Stimulated activated CD8-positive, alpha-beta memory T cell treated with anti-CD3 and anti-CD28 coated beads, Interleukin-4, amount 100 ng/mL, for 1 hour (primary cell): ENCODE measurements at regions not wholly inside any gene's neighbourhood (a gene's known extent, or its start where the extent isn't known, plus 50 kb on each side); places are given as distances from the start of the nearest gene placed in this dataset.

Experiments
- DNase-seq, 2 donors: peaks; one replicate each; pipeline ENCODE4 v3.0.0-alpha.2; 2020; ENCODE audit warnings: low read depth in 2 of 2, low spot score in 1 of 2

DNA sequence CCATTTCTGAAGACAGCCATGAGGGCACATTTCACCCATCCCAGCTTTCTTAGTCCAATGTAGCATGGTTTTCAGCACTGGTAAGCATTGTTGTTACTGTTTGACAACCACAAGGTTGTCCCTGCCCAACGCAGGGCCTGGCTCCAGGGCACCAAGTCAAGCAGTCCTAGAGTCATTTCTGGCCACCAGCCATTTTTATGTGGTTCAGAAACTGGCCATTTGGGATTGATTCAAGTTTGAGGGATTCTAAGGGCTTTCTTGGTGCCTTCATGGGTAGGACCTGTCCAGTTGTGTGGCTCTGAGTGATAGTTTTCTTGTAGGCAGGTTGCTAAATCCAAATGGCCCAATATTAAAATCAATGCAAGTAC, 535.4 kb upstream of the USP24 start:
- no peak for DNase-seq

DNA sequence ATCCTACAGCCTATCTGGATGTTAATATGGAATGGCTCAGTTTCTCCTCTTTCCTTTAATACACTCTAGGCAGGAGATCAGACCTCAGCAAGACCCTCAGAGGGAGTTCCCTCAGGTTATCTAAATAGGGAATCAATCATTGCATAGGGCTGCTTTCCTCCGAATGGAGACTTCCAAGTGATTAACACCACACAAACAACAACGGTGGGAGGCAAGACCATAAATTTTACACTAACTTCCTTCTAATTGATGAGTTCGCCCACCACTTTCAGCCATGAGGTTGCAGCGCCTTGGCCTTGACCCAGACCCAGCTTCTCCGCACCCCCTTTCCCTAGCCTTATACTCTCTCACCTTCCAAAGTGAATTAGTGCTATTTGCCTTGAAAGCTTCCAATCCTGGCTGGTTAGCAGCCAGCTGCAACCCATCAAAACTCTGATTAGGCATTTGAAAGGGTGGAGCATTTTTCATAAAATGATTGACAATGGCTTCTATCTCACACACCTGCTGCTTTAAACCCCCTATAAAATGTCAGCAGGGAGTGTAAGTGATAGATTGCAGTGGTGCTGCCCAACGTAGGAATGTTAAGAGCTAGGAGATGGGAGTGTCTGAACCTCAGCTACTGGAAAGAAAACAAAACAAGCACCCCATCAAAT, 534.9 kb upstream of the USP24 start:
- no peak for DNase-seq

DNA sequence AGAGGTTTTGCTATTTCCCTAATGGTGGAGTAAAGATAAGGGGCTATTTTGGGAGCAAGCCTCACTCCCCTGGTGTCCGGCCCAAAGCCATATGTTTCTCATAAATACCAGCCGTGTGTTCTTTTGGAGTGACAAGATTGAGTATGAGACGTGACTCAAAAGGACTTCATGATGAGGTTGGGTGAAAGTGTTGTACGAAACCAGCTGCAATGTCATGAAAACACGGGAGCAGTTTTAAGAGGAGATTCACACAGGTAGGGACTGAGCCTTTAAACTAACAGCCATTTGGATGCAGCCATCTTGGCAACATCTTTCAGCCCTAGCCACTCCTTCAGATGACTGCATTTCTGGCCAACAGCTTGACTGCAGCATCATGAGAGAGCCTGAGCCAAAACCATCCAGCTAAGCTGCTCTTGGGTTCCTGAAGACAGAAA, 532.3 kb upstream of the USP24 start:
- no peak for DNase-seq

DNA sequence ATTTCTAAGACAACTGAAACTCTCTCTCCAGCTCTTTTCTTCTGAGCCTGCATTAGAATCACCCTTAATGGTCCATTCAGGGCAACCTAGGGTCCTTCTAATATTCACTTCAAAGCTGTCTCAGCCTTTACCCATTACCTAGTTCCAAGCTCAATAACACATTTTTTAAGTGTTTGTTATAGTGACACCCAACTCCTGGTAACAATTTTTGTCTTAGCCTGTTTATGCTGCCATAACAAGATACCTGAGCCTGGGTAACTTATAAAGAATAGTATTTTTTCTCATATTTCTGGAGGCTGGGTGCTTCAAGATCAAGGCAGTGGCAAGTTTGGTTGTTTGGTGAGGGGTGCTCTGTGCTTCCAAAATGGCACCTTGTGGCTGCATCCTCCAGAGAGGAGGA, 531.5 kb upstream of the USP24 start:
- no peak for DNase-seq

DNA sequence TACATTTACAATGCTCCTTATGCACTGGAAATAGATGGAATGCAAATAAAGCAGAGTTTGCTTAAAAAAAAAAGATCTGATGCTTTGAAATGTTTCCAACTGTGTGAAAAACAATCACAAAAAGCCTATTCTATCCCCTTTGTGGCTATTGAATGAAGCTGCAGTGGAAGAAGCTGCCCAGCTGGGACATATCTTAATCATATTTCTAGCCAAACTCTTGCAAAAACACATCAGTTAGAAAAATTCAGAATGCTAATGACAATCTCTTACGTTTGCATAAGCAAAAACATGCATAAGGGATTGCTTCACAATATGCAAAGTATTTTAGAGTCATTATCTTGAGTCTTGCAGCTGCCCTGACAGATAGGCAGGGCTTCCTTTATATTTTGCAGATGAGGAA, 526.4 kb upstream of the USP24 start:
- no peak for DNase-seq

DNA sequence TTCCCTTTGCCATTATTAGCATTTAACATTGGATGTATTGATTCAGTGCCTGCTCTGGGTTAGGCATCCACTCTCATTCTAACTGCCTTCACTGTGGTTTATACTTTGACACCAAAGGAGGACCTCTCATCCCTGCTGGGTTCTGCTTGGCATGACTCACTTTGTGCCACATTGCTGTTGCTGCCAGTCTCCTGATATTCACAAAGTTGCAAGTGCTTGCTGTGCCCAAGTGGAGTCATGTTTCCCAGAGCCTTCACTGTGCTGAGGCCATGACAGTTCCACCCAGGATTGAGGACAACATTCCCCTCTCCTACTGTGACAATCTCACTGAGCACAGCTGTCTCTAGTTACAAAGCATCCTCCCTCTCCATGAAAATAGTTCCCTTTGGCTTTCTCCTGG, 519.9 kb upstream of the USP24 start:
- no peak for DNase-seq

DNA sequence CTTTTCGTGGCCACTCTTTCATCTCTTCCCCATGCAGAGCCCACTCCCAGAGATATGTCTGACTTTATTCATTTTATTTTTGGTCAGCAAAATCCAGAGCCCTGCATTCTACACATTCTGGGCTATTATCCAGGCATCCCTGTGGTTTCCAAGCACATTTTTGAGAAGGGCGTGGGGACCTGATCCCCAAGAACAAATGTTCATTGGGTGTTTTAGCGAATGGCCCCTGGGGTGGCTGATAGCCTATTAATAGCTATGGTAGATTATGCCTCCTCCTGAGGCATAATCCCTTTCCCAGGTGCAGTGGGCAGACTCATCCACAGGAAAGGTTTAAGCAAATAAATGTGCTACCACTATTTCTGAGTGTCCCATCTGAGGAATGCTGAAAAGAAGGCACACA, 511.8 kb upstream of the USP24 start:
- DNase-seq, result no peak

DNA sequence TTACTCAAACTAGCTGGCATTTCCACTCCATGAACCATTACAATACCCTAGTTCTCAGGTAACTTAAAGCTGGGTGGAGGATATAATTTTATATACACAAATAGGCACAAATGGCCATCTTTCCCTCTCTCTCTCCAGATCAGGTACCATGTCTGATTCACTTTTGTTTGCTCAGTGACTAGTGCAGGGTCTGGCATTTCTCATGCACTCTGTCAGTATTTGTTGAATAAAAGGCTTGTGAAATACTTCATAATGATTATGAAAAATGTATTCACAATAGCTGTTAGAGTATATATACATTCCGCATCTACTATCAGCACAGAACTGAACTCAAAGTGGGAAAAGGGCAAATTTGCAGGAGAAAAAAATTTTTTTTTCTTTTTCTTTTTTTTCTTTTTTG, 510.2 kb upstream of the USP24 start:
- no peak for DNase-seq

DNA sequence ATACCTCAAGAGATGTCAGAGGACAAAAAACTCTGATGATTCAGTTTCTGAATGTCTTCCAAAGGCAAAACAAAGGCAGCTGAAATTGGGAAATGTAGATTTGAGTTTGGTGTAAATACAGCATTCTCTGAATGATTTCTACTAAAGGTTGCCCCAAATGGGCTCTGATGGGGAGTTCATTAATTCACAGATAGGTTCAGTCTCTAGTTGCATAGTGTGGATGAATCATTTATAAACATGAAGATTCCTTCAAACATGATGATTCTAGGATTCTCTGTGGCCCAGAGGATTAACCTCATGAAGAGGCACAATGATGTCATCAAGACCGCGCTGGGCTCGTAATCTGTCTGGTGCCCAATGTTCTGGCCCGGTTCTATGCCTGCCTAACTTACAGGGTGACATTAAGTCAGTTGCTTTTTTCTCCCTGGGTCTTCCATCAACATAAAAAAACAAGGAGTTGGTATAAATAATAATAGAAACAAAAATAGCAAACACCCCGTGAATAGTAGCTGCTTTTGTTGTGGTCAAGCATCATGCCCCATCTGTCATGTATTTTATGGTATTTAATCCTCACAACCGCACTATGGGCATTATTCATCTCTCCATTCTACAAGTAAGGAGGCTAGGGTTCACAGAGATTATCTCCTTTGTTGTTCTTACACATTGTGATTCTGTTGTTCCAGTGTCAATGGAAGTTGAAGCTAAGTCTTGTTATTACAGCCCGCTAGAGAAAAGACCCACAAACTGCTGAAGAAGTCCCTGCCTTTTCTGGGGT, 509.6 kb upstream of the USP24 start:
- DNase-seq, result no peak

DNA sequence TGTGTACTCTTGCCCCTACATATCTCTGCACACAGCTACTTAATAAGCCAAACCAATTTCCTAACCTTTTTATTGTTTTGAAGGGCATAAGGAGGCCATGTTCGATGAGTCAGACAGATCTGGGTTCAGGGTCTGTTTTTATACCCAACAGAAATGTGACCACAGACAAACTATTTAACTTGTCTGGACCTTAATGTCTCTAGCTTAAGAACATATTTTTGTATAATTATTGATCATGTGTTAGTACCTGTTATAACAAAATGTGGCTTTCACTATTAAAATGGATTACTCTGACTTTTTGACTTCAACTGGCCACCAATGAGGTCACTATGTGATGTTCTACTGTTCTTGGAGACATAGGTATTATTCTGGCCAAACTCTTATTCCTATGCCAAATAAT, 507.8 kb upstream of the USP24 start:
- DNase-seq, result no peak

DNA sequence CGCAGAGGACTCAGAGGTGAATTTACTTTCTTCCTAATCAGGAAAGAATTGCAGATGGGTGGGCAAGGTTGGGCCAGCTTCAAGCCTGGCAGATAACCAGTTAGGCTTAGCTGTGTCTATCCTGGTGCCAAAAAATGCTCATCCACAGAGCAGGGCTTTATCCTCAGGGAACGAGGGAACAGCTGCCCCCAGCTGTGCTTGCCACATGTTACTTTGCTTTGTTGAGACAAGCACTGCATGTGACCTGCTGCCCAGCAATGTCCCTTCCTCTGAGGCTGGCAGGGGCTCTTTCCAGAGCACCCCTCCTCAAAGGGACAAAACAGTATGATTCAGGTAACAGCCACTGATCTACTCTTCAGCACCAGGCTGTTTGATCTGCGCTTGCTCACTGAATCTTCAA, 505.1 kb upstream of the USP24 start:
- no peak for DNase-seq

DNA sequence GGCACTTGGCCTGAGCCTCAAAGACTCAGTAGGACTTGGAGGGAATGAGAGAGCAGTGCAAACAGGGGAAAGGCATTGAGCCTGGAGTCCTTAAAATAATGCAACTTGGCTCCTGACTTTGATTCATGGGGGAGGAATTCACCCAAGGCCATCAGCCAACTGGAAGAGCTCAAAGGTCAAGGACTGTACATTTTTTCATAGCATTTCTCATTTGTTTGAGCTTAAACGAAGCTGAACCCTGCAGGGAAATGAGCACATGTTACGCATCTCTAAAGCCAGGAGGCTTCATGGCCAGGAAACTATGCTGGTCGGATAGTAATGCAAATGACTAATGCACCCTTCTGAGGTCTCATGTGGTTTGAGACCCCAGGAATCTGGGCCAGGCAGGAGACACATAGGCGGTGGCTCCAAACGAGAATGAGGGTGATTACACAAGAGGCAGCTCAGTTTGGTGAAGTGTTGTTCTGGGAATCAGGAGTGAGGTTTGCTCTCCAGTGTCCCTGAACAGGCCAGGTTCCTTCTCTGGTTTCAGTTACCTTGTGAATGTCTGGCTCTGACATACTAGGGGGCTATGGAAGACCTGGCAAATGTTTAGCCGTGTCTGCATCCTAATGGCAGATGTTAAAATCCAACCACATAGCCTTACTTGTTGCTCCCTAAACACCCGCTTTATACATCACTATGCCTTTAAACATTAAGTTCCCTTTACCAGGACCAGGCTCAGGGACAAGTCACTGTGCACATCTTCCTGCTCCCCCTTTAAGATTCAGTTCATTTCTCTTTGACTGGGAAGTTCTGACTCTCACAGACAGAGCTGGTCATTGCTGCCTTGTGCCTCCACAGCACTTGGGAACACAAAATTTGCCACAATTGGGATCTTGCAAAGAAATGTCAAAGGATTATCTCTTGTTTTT, 503.9 kb upstream of the USP24 start:
- no peak for DNase-seq

DNA sequence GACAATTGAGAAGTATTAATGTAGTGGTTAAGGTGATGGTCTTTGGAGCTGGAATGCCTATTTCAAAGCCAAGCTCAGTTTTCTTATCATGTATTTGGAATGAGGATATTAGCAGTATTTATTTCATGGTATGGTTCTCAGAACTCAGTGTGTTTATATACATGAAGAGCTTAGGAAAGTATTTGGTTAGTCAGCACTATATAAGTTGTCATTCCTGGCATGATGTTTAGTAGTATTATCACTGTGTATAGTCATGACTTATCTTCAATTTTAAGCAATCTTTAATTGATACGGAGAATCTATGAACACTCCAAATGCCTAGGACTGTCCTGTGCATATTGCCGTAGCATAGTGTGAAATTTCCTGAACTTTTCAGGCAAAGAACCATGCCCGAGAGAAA, 501.9 kb upstream of the USP24 start:
- DNase-seq, result no peak

DNA sequence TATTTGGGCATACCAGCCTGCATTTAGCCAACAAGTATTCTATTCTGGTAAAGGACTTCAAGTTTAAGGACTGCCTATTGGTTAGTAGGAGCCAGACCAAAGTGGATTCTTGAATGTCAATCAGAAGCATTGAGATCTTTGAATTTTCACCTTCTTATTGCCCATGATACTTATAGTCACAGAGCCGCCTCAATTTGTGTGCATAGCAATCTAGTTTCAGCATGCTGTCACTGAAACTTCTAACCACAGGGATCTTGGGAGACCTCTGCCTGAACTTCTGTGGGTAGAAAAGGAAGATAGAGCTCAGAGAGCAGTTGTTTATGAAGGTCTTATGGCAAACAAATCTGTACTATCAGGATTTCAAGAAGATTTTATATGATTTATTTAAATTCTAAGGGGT, 501.4 kb upstream of the USP24 start:
- no peak for DNase-seq

DNA sequence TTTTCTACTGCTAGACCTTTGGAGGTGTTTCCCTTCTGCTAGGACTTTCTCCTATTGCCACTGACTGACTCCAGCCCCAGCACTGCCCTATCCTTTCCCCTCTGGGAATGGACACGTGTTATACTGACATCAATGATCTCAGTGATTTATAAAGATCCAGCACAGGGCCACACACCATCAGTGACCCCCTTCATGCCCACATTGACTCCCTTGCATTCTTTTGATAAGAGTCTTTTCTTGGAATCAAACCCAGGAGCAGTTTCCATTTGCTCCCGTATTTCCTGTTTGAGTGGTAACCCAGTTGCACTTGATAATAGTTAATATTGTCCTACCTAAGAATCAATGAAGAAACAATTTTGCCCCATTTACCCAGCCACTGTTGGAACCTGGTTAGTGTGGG, 501.0 kb upstream of the USP24 start:
- DNase-seq, result no peak

DNA sequence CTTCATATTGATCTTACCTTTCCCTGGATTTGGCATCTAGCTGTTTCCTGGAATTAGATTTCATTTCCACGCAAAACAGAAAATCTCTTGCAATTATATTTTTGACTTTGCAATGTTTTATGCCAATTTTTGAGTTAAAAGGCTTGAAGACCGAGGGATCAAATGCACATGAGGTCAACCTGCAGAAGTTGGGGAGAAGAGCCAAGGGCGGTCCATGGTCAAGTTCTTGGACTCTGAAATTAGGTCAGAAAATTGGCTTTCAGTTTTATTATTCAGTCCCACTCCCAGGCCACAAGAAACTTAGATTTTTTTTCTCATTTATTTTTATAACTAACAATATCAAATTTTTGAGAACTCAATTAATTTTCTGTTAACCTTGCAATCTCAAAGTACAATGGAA, 499.1 kb upstream of the USP24 start:
- no peak for DNase-seq

DNA sequence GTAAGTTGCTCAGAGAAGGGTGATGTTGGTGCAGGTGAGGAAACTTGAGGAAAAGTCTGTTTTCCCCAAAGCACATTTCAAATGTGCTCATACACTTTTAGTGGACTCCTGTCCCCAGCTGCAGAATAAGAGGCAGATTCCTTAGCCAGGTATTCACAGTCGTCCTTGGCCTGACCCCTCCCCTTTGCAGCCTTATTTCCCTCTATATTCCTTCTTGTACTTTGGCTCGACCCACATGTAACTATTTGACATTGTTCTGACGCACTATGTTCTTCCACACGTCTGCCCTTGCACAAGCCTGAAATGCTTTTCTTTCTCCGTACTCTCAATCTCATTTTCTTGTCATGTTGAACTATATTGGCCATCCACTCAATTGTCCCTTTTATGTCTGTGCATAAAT, 498.4 kb upstream of the USP24 start:
- DNase-seq, result no peak

DNA sequence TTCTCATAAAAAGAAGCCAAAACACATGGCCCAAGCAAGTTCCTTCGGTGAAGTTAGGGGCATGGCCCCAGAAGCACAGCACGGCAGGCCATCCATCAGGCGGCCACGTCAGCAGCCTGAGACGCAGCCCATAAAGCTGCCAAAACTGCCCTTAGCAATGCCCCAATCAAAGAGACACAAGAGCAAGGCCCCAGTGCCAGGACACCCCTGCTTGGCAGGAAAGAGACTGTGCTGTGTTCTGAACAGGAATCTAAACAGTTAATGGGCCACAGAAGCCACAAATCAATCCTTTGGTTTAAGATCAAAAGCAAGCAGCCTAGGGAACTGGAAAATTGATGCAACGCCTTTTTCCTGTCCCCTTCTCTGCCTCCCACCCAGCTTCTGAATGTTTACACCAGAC, 497.0 kb upstream of the USP24 start:
- DNase-seq, result no peak

DNA sequence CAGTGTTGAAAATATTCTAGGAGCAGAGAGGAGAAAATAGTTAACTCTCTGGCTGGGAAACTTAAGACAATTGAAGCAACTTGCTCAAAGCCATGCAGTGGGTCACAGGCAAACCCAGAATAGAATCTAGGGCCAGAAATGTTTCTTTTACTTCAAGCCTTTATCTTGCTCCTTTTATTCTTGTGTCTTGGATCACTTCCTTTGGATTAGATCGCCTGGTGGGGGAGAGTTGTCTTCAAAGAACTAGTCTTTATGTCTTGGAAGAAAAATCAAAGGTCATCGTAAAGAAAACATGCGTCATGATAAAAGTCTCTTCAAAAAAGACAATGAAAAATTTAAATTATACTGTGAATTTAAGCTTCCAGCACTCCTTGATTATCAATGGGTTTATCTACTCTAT, 493.6 kb upstream of the USP24 start:
- no peak for DNase-seq

DNA sequence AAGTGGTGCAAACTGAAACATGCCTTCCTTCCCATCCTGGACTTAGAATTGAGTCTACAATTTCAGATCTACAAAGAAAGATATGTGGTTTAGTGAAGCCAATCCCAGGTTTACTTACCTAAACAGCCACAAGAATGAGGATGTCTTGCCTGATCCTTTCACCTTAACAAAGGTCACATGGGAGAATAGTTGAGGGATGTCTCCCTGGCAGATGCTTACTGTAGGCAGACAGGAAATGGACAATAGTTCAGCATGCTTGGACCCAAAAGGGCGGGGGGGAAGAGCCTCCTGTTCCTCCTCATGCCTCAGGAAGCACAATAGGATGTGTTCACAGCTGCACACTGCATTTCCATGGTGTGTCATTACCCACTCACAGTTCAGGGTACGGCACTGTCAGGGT, 492.7 kb upstream of the USP24 start:
- no peak for DNase-seq

DNA sequence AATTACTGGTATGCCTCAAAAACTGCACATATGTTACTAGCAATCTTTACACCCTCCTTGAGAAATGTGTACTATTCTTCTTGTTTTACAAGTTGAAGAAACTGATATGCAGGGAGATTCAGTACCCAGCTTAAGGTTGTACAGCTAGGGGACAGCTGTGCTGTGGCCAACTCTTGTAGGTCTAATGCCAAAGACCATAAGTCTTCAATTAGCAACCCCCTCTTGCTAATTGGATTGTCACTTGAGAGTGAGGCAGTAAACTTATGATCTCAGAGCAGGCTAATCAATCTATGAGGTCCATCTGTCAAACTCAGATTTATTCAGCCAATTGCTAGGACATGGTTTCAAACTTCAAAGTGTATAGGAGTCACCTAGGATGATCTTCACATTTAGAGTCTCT, 492.0 kb upstream of the USP24 start:
- no peak for DNase-seq

DNA sequence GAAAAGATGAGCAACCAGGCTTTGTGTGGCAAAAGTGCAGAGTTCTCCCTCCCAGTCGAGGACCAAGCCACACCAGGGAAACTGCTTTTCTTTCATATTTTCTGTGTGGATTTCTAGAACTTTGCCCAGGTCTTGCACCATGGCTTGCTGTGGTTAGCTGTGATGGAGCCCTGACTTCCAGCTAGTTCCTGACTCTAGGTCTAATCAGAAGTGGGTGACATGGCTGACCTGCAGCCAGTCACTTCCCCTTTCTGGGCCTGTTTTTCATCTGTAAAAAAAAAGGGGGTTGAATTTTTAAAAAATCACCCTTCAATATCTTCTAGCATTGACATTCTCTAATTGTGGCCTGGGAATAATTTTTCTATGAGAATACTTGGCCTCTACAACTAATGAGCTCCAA, 491.2 kb upstream of the USP24 start:
- DNase-seq, result no peak
